ENCODE measurements at regions not wholly inside any gene's neighbourhood (a gene's known extent, or its start where the extent isn't known, plus 50 kb on each side); places are given as distances from the start of the nearest gene placed in this dataset.

DNA sequence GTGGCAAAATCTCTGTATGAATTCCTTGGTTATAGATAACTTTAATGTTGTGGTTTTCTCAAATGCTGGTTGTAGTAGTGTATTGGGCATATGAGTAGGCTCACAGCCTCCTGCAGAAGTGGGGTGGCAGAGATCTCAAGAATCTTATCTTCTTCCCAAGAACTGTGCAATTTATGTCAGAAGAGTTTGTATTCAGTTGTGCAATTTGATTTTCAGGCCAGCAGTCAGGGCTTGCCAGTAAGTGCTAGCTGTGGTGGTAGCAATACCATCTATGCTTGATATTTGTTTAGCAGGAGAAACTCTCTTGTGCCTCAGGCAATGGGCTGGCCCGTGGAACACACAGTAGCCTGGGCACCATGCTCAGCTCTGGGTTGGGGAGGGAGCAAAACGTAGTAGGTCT is 58.4 kb upstream of the GOLIM4 start:
- no peak for DNase-seq (ENCODE audit: low spot score)

DNA sequence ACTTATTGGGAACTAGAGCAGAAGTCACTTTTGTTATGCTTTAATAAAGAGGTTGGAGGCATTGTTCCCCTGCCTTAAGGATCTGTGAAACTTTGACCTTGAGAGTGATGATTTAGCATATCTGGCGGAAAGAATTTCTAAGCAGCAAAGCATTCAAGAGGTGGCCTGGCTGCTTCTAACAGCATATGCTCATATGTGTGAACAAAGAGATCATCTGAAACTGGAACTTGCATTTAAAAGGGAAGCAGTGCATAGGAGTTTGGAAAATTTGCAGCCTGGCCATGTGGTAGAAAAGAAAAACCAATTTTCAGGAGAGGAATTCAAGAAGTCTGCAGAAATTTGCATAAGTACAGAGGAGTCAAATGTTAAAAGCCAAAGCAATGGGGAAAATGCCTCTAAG is 56.4 kb upstream of the GOLIM4 start:
- DNase-seq (ENCODE audit: low spot score): no peak

All from HuH-7 (cell line).